ENCODE measurements at regions not wholly inside any gene's neighbourhood (a gene's known extent, or its start where the extent isn't known, plus 50 kb on each side); places are given as distances from the start of the nearest gene placed in this dataset.

- TF ChIP-seq CTCF (IDR thresholded peaks at IDR 0.05 in 8 of 11, conservative IDR thresholded peaks at IDR 0.05 in 3 of 11): no peak
- TF ChIP-seq POLR2A (IDR thresholded peaks at IDR 0.05): no peak
- TF ChIP-seq POLR2AphosphoS5 (IDR thresholded peaks at IDR 0.05): no peak
Observed at GRCh38 chr20:57032847-57033246, 233.6 kb downstream of the BMP7 start.
